ENCODE measurements at regions not wholly inside any gene's neighbourhood (a gene's known extent, or its start where the extent isn't known, plus 50 kb on each side); places are given as distances from the start of the nearest gene placed in this dataset.

GRCh38 chr2:106961328-106961727 lies 75.4 kb upstream of the ST6GAL2 start:
- Histone ChIP-seq H3K4me1 (ENCODE audit: control insufficient read depth, insufficient read depth, low read length) (no peaks in the 10 kb centered on the region; the same call in 1 of the 2 replicates), H3K36me3 (ENCODE audit: control insufficient read depth, insufficient read depth, low read length) (no peaks in the 10 kb centered on the region), H3K4me3 (ENCODE audit: low read depth, low read length) (no peak overlapping the region), H3K9ac (ENCODE audit: low read length) (no peak overlapping the region), H3K27me3 (ENCODE audit: control insufficient read depth, insufficient read depth, low read length) (no peaks in the 10 kb centered on the region), H3K27ac (ENCODE audit: low read depth, low read length) (no peak overlapping the region), H3K9me3 (ENCODE audit: control insufficient read depth, insufficient read depth, low read depth, low read length) (no peaks in the 10 kb centered on the region)

- H3K9me3 ChIP-seq (ENCODE audit: control insufficient read depth, insufficient read depth, low read depth, low read length): no peaks in the 10 kb centered on the region
- H3K9ac ChIP-seq (ENCODE audit: low read length): no peak overlapping the region
- no peak overlapping the region for H3K4me3 ChIP-seq (ENCODE audit: low read depth, low read length)
- no peaks in the 10 kb centered on the region; the same call in 1 of the 2 replicates for H3K4me1 ChIP-seq (ENCODE audit: control insufficient read depth, insufficient read depth, low read length)
- no peaks in the 10 kb centered on the region for H3K27me3 ChIP-seq (ENCODE audit: control insufficient read depth, insufficient read depth, low read length)
- no peaks in the 10 kb centered on the region for H3K36me3 ChIP-seq (ENCODE audit: control insufficient read depth, insufficient read depth, low read length)
- no peak overlapping the region for H3K27ac ChIP-seq (ENCODE audit: low read depth, low read length)
Measured at GRCh38 chr2:106963156-106963555, 77.2 kb upstream of the ST6GAL2 start.

GRCh38 chr2:106963893-106964292 lies 77.9 kb upstream of the ST6GAL2 start:
- Histone ChIP-seq H3K36me3 (ENCODE audit: control insufficient read depth, insufficient read depth, low read length) (no peaks in the 10 kb centered on the region), H3K9me3 (ENCODE audit: control insufficient read depth, insufficient read depth, low read depth, low read length) (no peaks in the 10 kb centered on the region), H3K27ac (ENCODE audit: low read depth, low read length) (no peak overlapping the region), H3K9ac (ENCODE audit: low read length) (no peak overlapping the region), H3K4me3 (ENCODE audit: low read depth, low read length) (no peak overlapping the region), H3K27me3 (ENCODE audit: control insufficient read depth, insufficient read depth, low read length) (no peaks in the 10 kb centered on the region), H3K4me1 (ENCODE audit: control insufficient read depth, insufficient read depth, low read length) (no peaks in the 10 kb centered on the region; the same call in 1 of the 2 replicates)

- Histone ChIP-seq H3K27me3 (ENCODE audit: control insufficient read depth, insufficient read depth, low read length) (no peaks in the 10 kb centered on the region), H3K9me3 (ENCODE audit: control insufficient read depth, insufficient read depth, low read depth, low read length) (no peaks in the 10 kb centered on the region), H3K36me3 (ENCODE audit: control insufficient read depth, insufficient read depth, low read length) (no peaks in the 10 kb centered on the region), H3K9ac (ENCODE audit: low read length) (no peak overlapping the region), H3K4me3 (ENCODE audit: low read depth, low read length) (no peak overlapping the region), H3K27ac (ENCODE audit: low read depth, low read length) (no peak overlapping the region), H3K4me1 (ENCODE audit: control insufficient read depth, insufficient read depth, low read length) (no peaks in the 10 kb centered on the region; the same call in 1 of the 2 replicates)
Measured at GRCh38 chr2:106965611-106966010, 79.6 kb upstream of the ST6GAL2 start.

- Histone ChIP-seq H3K36me3 (ENCODE audit: control insufficient read depth, insufficient read depth, low read length) (no peaks in the 10 kb centered on the region), H3K27ac (ENCODE audit: low read depth, low read length) (no peak overlapping the region), H3K27me3 (ENCODE audit: control insufficient read depth, insufficient read depth, low read length) (no peaks in the 10 kb centered on the region), H3K4me1 (ENCODE audit: control insufficient read depth, insufficient read depth, low read length) (no peaks in the 10 kb centered on the region), H3K9ac (ENCODE audit: low read length) (no peak overlapping the region), H3K4me3 (ENCODE audit: low read depth, low read length) (no peak overlapping the region), H3K9me3 (ENCODE audit: control insufficient read depth, insufficient read depth, low read depth, low read length) (no peaks in the 10 kb centered on the region)
Measured at GRCh38 chr2:106969777-106970176, 83.8 kb upstream of the ST6GAL2 start.

- Histone ChIP-seq H3K36me3 (ENCODE audit: control insufficient read depth, insufficient read depth, low read length) (no peaks in the 10 kb centered on the region), H3K4me3 (ENCODE audit: low read depth, low read length) (no peak overlapping the region), H3K4me1 (ENCODE audit: control insufficient read depth, insufficient read depth, low read length) (no peaks in the 10 kb centered on the region), H3K9me3 (ENCODE audit: control insufficient read depth, insufficient read depth, low read depth, low read length) (no peaks in the 10 kb centered on the region), H3K9ac (ENCODE audit: low read length) (no peak overlapping the region), H3K27ac (ENCODE audit: low read depth, low read length) (no peak overlapping the region), H3K27me3 (ENCODE audit: control insufficient read depth, insufficient read depth, low read length) (no peaks in the 10 kb centered on the region)
Measured at GRCh38 chr2:106970471-106971261, 84.7 kb upstream of the ST6GAL2 start.

- Histone ChIP-seq H3K4me3 (ENCODE audit: low read depth, low read length) (no peak overlapping the region), H3K4me1 (ENCODE audit: control insufficient read depth, insufficient read depth, low read length) (no peaks in the 10 kb centered on the region), H3K9ac (ENCODE audit: low read length) (no peak overlapping the region), H3K9me3 (ENCODE audit: control insufficient read depth, insufficient read depth, low read depth, low read length) (no peaks in the 10 kb centered on the region), H3K27me3 (ENCODE audit: control insufficient read depth, insufficient read depth, low read length) (no peaks in the 10 kb centered on the region), H3K27ac (ENCODE audit: low read depth, low read length) (no peak overlapping the region), H3K36me3 (ENCODE audit: control insufficient read depth, insufficient read depth, low read length) (no peaks in the 10 kb centered on the region)
Measured at GRCh38 chr2:106972782-106973181, 86.8 kb upstream of the ST6GAL2 start.

GRCh38 chr2:106974891-106975290 lies 88.9 kb upstream of the ST6GAL2 start:
- Histone ChIP-seq H3K9me3 (ENCODE audit: control insufficient read depth, insufficient read depth, low read depth, low read length) (no peaks in the 10 kb centered on the region), H3K27me3 (ENCODE audit: control insufficient read depth, insufficient read depth, low read length) (no peaks in the 10 kb centered on the region), H3K4me1 (ENCODE audit: control insufficient read depth, insufficient read depth, low read length) (no peaks in the 10 kb centered on the region), H3K4me3 (ENCODE audit: low read depth, low read length) (no peak overlapping the region), H3K9ac (ENCODE audit: low read length) (no peak overlapping the region), H3K27ac (ENCODE audit: low read depth, low read length) (no peak overlapping the region), H3K36me3 (ENCODE audit: control insufficient read depth, insufficient read depth, low read length) (no peaks in the 10 kb centered on the region)

GRCh38 chr2:106975641-106976040 lies 89.7 kb upstream of the ST6GAL2 start:
- Histone ChIP-seq H3K27ac (ENCODE audit: low read depth, low read length) (no peak overlapping the region), H3K9me3 (ENCODE audit: control insufficient read depth, insufficient read depth, low read depth, low read length) (no peaks in the 10 kb centered on the region), H3K4me1 (ENCODE audit: control insufficient read depth, insufficient read depth, low read length) (no peaks in the 10 kb centered on the region), H3K36me3 (ENCODE audit: control insufficient read depth, insufficient read depth, low read length) (no peaks in the 10 kb centered on the region), H3K27me3 (ENCODE audit: control insufficient read depth, insufficient read depth, low read length) (no peaks in the 10 kb centered on the region), H3K4me3 (ENCODE audit: low read depth, low read length) (no peak overlapping the region), H3K9ac (ENCODE audit: low read length) (no peak overlapping the region)

GRCh38 chr2:106976548-106976947 lies 90.6 kb upstream of the ST6GAL2 start:
- no peaks in the 10 kb centered on the region for H3K9me3 ChIP-seq (ENCODE audit: control insufficient read depth, insufficient read depth, low read depth, low read length)
- no peak overlapping the region for H3K9ac ChIP-seq (ENCODE audit: low read length)
- no peak overlapping the region for H3K4me3 ChIP-seq (ENCODE audit: low read depth, low read length)
- no peaks in the 10 kb centered on the region for H3K27me3 ChIP-seq (ENCODE audit: control insufficient read depth, insufficient read depth, low read length)
- no peak overlapping the region for H3K27ac ChIP-seq (ENCODE audit: low read depth, low read length)
- no peaks in the 10 kb centered on the region for H3K36me3 ChIP-seq (ENCODE audit: control insufficient read depth, insufficient read depth, low read length)
- H3K4me1 ChIP-seq (ENCODE audit: control insufficient read depth, insufficient read depth, low read length): no peaks in the 10 kb centered on the region

GRCh38 chr2:106977717-106978116 lies 91.8 kb upstream of the ST6GAL2 start:
- Histone ChIP-seq H3K36me3 (ENCODE audit: control insufficient read depth, insufficient read depth, low read length) (no peaks in the 10 kb centered on the region), H3K9me3 (ENCODE audit: control insufficient read depth, insufficient read depth, low read depth, low read length) (no peaks in the 10 kb centered on the region), H3K4me1 (ENCODE audit: control insufficient read depth, insufficient read depth, low read length) (no peaks in the 10 kb centered on the region), H3K9ac (ENCODE audit: low read length) (no peak overlapping the region), H3K27ac (ENCODE audit: low read depth, low read length) (no peak overlapping the region), H3K27me3 (ENCODE audit: control insufficient read depth, insufficient read depth, low read length) (no peaks in the 10 kb centered on the region), H3K4me3 (ENCODE audit: low read depth, low read length) (no peak overlapping the region)
